Endothelial cell of umbilical vein (primary cell): ENCODE measurements at regions not wholly inside any gene's neighbourhood (a gene's known extent, or its start where the extent isn't known, plus 50 kb on each side); places are given as distances from the start of the nearest gene placed in this dataset.

Source experiments
- BruUV-seq: library from RNA; stranded (reverse); fragments of 400-500 nt; replicated peaks from 2 replicates; lab custom pipeline; 2021; lab: Mats Ljungman, UMichigan
- CTCF ChIA-PET: fragments of 300-600, 350-600 bp; sonication (Branson Sonifier 250); formaldehyde crosslinking; loops from one replicate; lab custom pipeline; 2021; ENCODE audit warnings: antibody characterized with exemption, inconsistent platforms; lab: Charles Lee
- POLR2A ChIA-PET: fragments of 300-600, 350-600 bp; sonication (Branson Sonifier 250); formaldehyde crosslinking; loops from one replicate; lab custom pipeline; 2021; ENCODE audit warnings: antibody characterized with exemption, inconsistent platforms; lab: Charles Lee
- DNase-seq: peaks from one replicate; pipeline ENCODE4 v3.0.0-alpha.2; 2011; ENCODE audit warnings: low read depth, low spot score
- FAIRE-seq: peaks from 2 replicates; lab custom pipeline; 2011; peaks lifted over from hg19 to GRCh38; lab: Jason Lieb, UNC
- H2AFZ ChIP-seq: 2 replicates; pipeline ENCODE4 v1.6.0; 2012; ENCODE audit warnings: low read depth, low read length, control low read depth, inconsistent platforms
- H3K27ac ChIP-seq: 2 replicates; pipeline ENCODE4 v1.5.1; 2011; ENCODE audit warnings: low read depth, mild to moderate bottlenecking, control low read depth, low read length, moderate library complexity; ENCODE audit not compliant: insufficient read depth
- H3K27me3 ChIP-seq, 2 experiments: 2 replicates each; pipeline versions ENCODE4 v1.6.0 to v1.6.1; 2011; ENCODE audit warnings: low read length in 2 of 2, mixed read lengths in 1 of 2; ENCODE audit not compliant: control insufficient read depth in 2 of 2, insufficient read depth in 2 of 2
- H3K36me3 ChIP-seq, 2 experiments: 2 replicates in 1 of 2; 3 replicates in 1 of 2; pipeline ENCODE4 v1.5.1; 2011; ENCODE audit warnings: low read length in 2 of 2, mild to moderate bottlenecking in 1 of 2, moderate library complexity in 1 of 2; ENCODE audit not compliant: control insufficient read depth in 2 of 2, insufficient read depth in 2 of 2; ENCODE audit errors: extremely low read depth in 1 of 2
- H3K4me1 ChIP-seq: 3 replicates; pipeline ENCODE4 v1.5.1; 2011; ENCODE audit warnings: mild to moderate bottlenecking, low read length; ENCODE audit not compliant: control insufficient read depth, insufficient read depth; ENCODE audit errors: extremely low read depth
- H3K4me2 ChIP-seq: 2 replicates; pipeline ENCODE4 v1.6.1; 2011; ENCODE audit warnings: low read length, control low read depth, mixed read lengths; ENCODE audit not compliant: insufficient read depth
- H3K4me3 ChIP-seq, 3 experiments: fragments of 200-600 bp in 1 of 3; sonication (generic), shearing (Covaris generic) in 1 of 3; replicated peaks in 1 of 3; 2 replicates each; pipeline ENCODE4 v1.5.1; 2011 to 2016; ENCODE audit warnings: control low read depth in 3 of 3, low read length in 3 of 3, mild to moderate bottlenecking in 2 of 3, inconsistent platforms in 1 of 3, low read depth in 1 of 3, moderate library complexity in 1 of 3; ENCODE audit not compliant: insufficient read depth in 1 of 3
- H3K79me2 ChIP-seq: 2 replicates; pipeline ENCODE4 v1.6.0; 2012; ENCODE audit warnings: low read length, inconsistent platforms; ENCODE audit not compliant: control insufficient read depth, insufficient read depth
- H3K9ac ChIP-seq: replicated peaks from 2 replicates; pipeline ENCODE3; 2011; ENCODE audit warnings: low read length, control low read depth; ENCODE audit not compliant: insufficient read depth; ENCODE audit errors: extremely low read depth
- H3K9me1 ChIP-seq: replicated peaks from 3 replicates; pipeline ENCODE4 v1.6.0; 2011; ENCODE audit warnings: mild to moderate bottlenecking, low read length; ENCODE audit not compliant: control insufficient read depth, insufficient read depth; ENCODE audit errors: extremely low read depth
- H3K9me3 ChIP-seq: replicated peaks from 2 replicates; pipeline ENCODE4 v1.5.1; 2012; ENCODE audit warnings: low read length, inconsistent platforms; ENCODE audit not compliant: control insufficient read depth, insufficient read depth
- H4K20me1 ChIP-seq: replicated peaks from 2 replicates; pipeline ENCODE3; 2011; ENCODE audit warnings: mild to moderate bottlenecking, low read length; ENCODE audit not compliant: control insufficient read depth, insufficient read depth; ENCODE audit errors: extremely low read depth
- CTCF ChIP-seq, 2 donors: IDR thresholded peaks; 1 replicate in 1 of 2; 2 replicates in 1 of 2; pipeline ENCODE4 v1.5.1; 2011; ENCODE audit warnings: low read length in 2 of 2, mild to moderate bottlenecking in 2 of 2, moderate library complexity in 2 of 2, control low read depth in 1 of 2, inconsistent platforms in 1 of 2, low read depth in 1 of 2; ENCODE audit not compliant: insufficient read depth in 1 of 2; ENCODE audit errors: extremely low read depth in 1 of 2
- FOS ChIP-seq: IDR thresholded peaks from 2 replicates; pipeline ENCODE4 v1.6.1; 2011; ENCODE audit warnings: mild to moderate bottlenecking, low read length, moderate library complexity, borderline replicate concordance; ENCODE audit not compliant: insufficient read depth
- GATA2 ChIP-seq: IDR thresholded peaks from 2 replicates; pipeline ENCODE4 v1.7.0; 2011; ENCODE audit warnings: low read depth, mild to moderate bottlenecking, moderate library complexity, mixed read lengths, low read length; ENCODE audit not compliant: insufficient read length, insufficient read depth
- MYC ChIP-seq: IDR thresholded peaks from one replicate; pipeline ENCODE4 v1.6.1; 2011; ENCODE audit warnings: mild to moderate bottlenecking, low read depth, low read length
- POLR2A ChIP-seq: IDR thresholded peaks from 2 replicates; pipeline ENCODE4 v1.6.1; 2012; ENCODE audit warnings: low read depth, mild to moderate bottlenecking, control low read depth, low read length
- dilution Hi-C: fragments of 300-500 bp; cut with MboI; formaldehyde crosslinking; loops from one replicate; pipeline ENCODE4 v1.15.0; 2019; ENCODE audit warnings: low sequenced_read_pairs; ENCODE audit not compliant: extremely low pct_ligation_motif_present
- intact Hi-C: fragments of 100-400 bp; cut with micrococcal nuclease; formaldehyde crosslinking; loops from one replicate; pipeline ENCODE4 v1.10.0; 2022

- POLR2A ChIA-PET = no interaction called here
- dilution Hi-C loops = no loop called here
These were observed 273.8 kb downstream of the SAMD5 start for GRCh38 chr6:147782302-147782701.

More at GRCh38 chr6:147782302-147782701, 273.8 kb downstream of the SAMD5 start:
- Histone ChIP-seq H3K9me3 (no peaks in the 10 kb centered on the region), H3K9me1 (no peaks in the 10 kb centered on the region), H3K79me2 (no peaks in the 10 kb centered on the region), H3K4me2 (no peak overlapping the region), H3K27ac (no peak overlapping the region), H3K27me3 (no peaks in the 10 kb centered on the region), H3K4me3 (no peak overlapping the region), H3K4me1 (peaks cover 2% of the 10 kb centered on the region), H4K20me1 (no peaks in the 10 kb centered on the region), H3K9ac (no peak overlapping the region), H3K36me3 (no peaks in the 10 kb centered on the region), H2AFZ (peak overlapping the region; percentile 28)
- BruUV-seq = no TSS peak
- intact Hi-C loops = no loop called here
- peak; percentile 53 for TF ChIP-seq FOS
- no peak for TF ChIP-seq GATA2
- no peak for TF ChIP-seq MYC
- no peak for TF ChIP-seq CTCF (IDR thresholded peaks at IDR 0.05; ENCODE audit: extremely low read depth in 1 of 2, insufficient read depth in 1 of 2, low read depth in 1 of 2, low read length in 2 of 2)
- TF ChIP-seq POLR2A = no peak
- CTCF ChIA-PET = interaction anchor here (1.4 to 1.8 kb wide), 2 partner anchors 13 to 21 kb away, joined by 5 to 7 read pairs; no protein-coding TSS in a partner anchor
- DNase-seq = peak; percentile 63
- peak; percentile 84 for FAIRE-seq
